GM12875 (cell line): ENCODE measurements at regions not wholly inside any gene's neighbourhood (a gene's known extent, or its start where the extent isn't known, plus 50 kb on each side); places are given as distances from the start of the nearest gene placed in this dataset.
"Not testable (repeated sequence)": the region's sequence is repeated elsewhere in the genome, so short reads cannot be mapped to it uniquely, and the experiment has no call there.

ENCODE experiments used
- H3K4me3 ChIP-seq: one replicate; pipeline ENCODE4 v1.5.1; 2011; ENCODE audit warnings: low read depth, low read length, control low read depth
- CTCF ChIP-seq: IDR thresholded peaks from 2 replicates; pipeline ENCODE4 v1.5.1; 2011; ENCODE audit warnings: low read depth, mild to moderate bottlenecking, control low read depth, inconsistent platforms, low read length, moderate library complexity, borderline replicate concordance; ENCODE audit not compliant: insufficient read depth

GRCh38 chr7:142534726-142535122 lies 214.5 kb upstream of the PRSS1 start:
- no peak overlapping the region for H3K4me3 ChIP-seq
- no peak for TF ChIP-seq CTCF

GRCh38 chr7:142533920-142534319 lies 215.4 kb upstream of the PRSS1 start:
- no peak overlapping the region for H3K4me3 ChIP-seq
- TF ChIP-seq CTCF, result no peak

GRCh38 chr7:142529591-142529990 lies 219.7 kb upstream of the PRSS1 start:
- no peak for TF ChIP-seq CTCF
- H3K4me3 ChIP-seq, result no peak overlapping the region

- TF ChIP-seq CTCF, result no peak
Measured at GRCh38 chr7:142528608-142529408, 220.5 kb upstream of the PRSS1 start.

GRCh38 chr7:142523821-142524460 lies 225.3 kb upstream of the PRSS1 start:
- no peak for TF ChIP-seq CTCF

More at GRCh38 chr7:142528608-142529408, 220.5 kb upstream of the PRSS1 start:
- H3K4me3 ChIP-seq, result no peak overlapping the region

GRCh38 chr7:142522735-142523134 lies 226.5 kb upstream of the PRSS1 start:
- H3K4me3 ChIP-seq, result no peak overlapping the region
- TF ChIP-seq CTCF, result no peak

More at GRCh38 chr7:142523821-142524460, 225.3 kb upstream of the PRSS1 start:
- no peak overlapping the region for H3K4me3 ChIP-seq

GRCh38 chr7:142520885-142521284 lies 228.4 kb upstream of the PRSS1 start:
- peak; percentile 41; the same call in 1 of the 2 replicates for TF ChIP-seq CTCF
- H3K4me3 ChIP-seq, result not testable (repeated sequence)

- H3K4me3 ChIP-seq, result not testable (repeated sequence)
Measured at GRCh38 chr7:142520455-142520854, 228.8 kb upstream of the PRSS1 start.
